Epithelial cell of proximal tubule (primary cell): ENCODE measurements at regions not wholly inside any gene's neighbourhood (a gene's known extent, or its start where the extent isn't known, plus 50 kb on each side); places are given as distances from the start of the nearest gene placed in this dataset.
"Not testable (repeated sequence)": the region's sequence is repeated elsewhere in the genome, so short reads cannot be mapped to it uniquely, and the experiment has no call there.

Experiments used
- DNase-seq: peaks from one replicate; pipeline ENCODE4 v3.0.0-alpha.2; 2011; ENCODE audit warnings: low read depth
- H3K4me3 ChIP-seq: 2 replicates; pipeline ENCODE4 v1.5.1; 2011; ENCODE audit warnings: low read depth, mild to moderate bottlenecking, low read length
- TF ChIP-seq, protein P1 (sequence below): conservative IDR thresholded peaks from 2 replicates; pipeline ENCODE4 v1.5.1; 2012; ENCODE audit warnings: low read depth, mild to moderate bottlenecking, low read length

DNA sequence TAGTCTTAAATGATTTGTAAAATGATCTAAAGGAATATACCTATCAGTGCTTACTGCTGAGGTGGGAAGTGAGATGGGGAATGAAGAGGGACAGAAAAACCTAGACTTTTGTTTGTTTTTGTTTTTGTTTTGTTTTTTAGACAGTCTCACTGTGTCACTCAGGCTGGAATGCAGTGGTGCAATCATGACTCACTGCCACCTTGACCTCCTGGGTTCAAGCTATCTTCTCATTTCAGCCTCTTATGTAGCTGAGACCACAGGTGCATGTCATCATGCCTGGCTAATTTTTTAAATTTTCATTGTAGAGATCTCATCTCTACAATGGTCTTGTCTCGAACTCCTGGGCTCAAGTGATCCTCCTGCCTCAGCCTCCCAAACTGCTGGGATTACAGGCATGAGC is 116.4 kb upstream of the SEM1 start:
- TF ChIP-seq, protein P1, sequence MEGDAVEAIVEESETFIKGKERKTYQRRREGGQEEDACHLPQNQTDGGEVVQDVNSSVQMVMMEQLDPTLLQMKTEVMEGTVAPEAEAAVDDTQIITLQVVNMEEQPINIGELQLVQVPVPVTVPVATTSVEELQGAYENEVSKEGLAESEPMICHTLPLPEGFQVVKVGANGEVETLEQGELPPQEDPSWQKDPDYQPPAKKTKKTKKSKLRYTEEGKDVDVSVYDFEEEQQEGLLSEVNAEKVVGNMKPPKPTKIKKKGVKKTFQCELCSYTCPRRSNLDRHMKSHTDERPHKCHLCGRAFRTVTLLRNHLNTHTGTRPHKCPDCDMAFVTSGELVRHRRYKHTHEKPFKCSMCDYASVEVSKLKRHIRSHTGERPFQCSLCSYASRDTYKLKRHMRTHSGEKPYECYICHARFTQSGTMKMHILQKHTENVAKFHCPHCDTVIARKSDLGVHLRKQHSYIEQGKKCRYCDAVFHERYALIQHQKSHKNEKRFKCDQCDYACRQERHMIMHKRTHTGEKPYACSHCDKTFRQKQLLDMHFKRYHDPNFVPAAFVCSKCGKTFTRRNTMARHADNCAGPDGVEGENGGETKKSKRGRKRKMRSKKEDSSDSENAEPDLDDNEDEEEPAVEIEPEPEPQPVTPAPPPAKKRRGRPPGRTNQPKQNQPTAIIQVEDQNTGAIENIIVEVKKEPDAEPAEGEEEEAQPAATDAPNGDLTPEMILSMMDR, result no peak
- H3K4me3 ChIP-seq, result no peak overlapping the region
- no peak for DNase-seq

DNA sequence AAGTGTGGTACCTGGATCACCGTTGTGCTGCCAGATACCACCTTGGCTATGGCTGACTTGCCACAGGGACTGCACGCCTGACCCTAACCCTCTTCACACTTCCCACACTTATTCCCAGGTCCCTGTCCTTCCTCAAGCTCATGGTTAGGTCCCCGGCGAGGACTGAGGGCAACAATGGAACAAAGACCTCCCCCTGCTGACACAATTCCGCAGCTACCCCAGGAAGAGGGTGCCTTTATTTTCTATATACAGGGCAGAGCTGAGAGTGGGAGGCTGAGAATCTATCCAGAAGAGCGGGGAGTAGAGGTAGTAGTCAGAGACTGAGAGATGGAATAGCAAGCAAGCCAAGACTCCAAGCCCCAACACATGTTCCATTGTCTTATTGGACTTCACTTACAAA is 118.1 kb upstream of the SEM1 start:
- TF ChIP-seq, protein P1, result no peak
- DNase-seq, result no peak
- no peak overlapping the region for H3K4me3 ChIP-seq

DNA sequence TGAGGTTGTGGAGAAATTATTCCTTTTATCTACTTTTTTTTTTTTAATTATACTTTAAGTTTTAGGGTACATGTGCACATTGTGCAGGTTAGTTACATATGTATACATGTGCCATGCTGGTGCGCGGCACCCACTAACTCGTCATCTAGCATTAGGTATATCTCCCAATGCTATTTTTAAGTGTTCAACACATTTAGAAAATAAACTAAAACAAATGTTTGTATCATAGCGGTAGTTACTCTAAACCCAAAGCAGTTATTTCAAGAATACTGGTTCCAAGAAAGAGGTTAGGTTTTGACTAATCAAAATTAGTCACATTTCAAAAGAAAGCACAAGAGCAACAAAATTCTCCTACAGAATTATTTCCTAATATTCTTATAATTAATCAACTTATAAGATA is 119.5 kb upstream of the SEM1 start:
- not testable (repeated sequence) for H3K4me3 ChIP-seq, DNase-seq

DNA sequence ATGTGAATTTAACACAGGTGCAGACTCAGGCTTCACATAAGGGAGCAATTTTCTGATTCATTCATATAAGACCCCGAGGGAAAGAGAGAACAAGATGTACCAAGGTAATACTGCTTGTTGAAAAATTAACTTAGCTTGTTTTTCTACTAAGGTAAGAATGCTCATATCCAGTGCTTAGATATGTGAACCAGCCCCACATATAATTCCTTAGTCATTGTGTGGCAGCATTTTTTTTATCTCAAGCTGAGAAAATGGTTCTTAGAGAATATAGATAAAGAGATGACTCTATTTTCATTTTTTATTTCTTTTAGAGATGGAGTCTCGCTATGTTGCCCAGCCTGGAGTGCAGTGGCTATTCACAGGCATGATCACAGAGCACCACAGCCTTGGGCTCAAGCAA is 121.8 kb upstream of the SEM1 start:
- TF ChIP-seq, protein P1, result no peak
- no peak for DNase-seq
- H3K4me3 ChIP-seq, result no peak overlapping the region

DNA sequence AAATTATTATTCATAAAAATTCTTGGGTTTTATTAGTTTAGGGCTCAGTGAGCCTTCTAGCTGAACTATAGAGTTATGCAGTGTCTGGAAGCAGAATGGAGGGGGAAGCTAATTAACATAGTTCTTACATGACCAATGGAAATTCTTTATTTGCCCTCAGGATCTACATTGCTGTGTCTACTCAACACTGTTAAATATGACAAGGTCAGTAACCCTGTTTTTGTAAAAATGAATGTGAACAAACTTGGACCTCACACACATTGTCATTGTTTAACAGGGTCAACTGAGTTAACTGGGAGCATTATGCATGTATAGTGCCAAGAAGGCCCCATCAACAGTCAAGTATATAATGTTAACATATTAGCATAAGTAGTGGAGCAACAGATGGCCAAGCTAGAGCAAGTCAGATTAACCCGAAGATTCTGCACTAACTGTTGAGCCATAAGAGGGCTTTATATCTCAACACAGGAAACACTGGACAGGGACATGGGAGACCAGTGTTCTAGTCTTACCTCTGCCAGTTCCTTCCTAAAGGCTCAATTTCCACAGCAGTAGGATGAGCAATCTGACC is 122.5 kb upstream of the SEM1 start:
- no peak for DNase-seq
- TF ChIP-seq, protein P1, result no peak
- no peak overlapping the region for H3K4me3 ChIP-seq

DNA sequence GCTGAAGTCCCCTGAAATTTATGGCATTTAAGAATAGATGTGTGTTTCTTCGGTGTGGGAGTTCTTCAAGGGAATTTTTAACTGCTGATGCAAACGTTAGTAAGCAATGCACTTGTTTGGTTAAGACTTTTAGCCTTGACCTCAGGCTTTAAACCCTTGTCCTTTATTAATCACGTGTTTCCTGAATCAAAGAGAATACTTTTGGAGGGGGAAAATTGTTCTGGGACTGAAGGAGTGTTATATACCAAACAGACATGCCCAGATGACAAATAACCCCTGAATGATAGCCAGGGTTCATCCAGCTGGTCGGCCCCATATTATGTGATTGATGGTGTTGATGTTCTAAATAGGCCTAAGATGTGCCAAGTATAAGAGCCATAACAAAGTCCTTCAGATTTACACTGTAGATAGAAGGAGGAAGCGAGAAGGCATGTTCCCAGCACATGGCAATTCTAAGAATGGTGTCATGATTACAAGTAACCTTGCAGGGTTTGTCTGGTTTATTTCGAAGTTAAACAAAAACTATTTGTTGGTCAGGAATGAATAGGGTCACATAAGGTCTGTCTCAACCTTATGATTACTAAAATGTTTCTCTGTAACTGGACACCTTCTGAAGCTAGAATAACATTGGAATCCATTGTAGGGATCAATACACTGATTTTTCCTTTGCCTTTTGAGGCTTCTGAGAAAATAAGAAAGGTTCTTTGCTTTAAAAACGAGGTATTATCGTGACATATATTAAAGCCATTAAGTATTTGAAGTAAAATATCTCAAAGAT is 124.2 kb upstream of the SEM1 start:
- no peak overlapping the region for H3K4me3 ChIP-seq
- DNase-seq, result no peak
- TF ChIP-seq, protein P1, result no peak

DNA sequence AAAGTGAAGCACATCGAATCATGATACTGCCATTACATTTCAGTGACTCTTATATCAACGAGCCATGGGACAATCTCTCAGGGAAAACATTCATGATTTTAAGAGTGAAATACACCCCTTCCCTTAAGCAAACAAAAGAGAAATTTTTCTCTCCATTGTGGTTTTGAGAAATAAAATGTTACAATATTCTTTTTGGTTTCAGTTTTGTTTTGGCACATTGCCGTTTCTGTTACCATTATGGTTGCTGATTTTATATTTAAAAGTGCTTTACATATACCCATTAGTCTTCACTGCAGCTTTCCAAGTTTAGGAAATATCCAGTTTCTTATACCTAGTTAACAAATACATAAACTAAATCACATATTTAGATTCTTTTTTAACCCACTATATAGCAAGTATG is 126.8 kb upstream of the SEM1 start:
- H3K4me3 ChIP-seq, result no peak overlapping the region
- no peak for DNase-seq
- TF ChIP-seq, protein P1, result no peak
